Smooth muscle cell (in vitro differentiated cells): ENCODE measurements at regions not wholly inside any gene's neighbourhood (a gene's known extent, or its start where the extent isn't known, plus 50 kb on each side); places are given as distances from the start of the nearest gene placed in this dataset.

Experiments
- DNase-seq: peaks from one replicate; lab custom pipeline; 2025; ENCODE audit not compliant: unreplicated experiment; lab: John Stamatoyannopoulos, UW
- H2AFZ ChIP-seq: fragments of 200-600 bp; sonication (generic); 2 replicates; pipeline ENCODE4 v1.6.0; 2016; ENCODE audit warnings: antibody characterized with exemption, low read depth, mild to moderate bottlenecking
- H3F3A ChIP-seq: fragments of 200-600 bp; sonication (generic); 2 replicates; pipeline ENCODE4 v1.6.0; 2017; ENCODE audit warnings: antibody characterized with exemption, low read depth
- H3K27ac ChIP-seq: fragments of 200-600 bp; sonication (generic); 2 replicates; pipeline ENCODE4 v1.5.1; 2016; ENCODE audit warnings: low read depth, mild to moderate bottlenecking
- H3K27me3 ChIP-seq: fragments of 200-600 bp; sonication (generic); 2 replicates; pipeline ENCODE4 v1.6.1; 2016; ENCODE audit warnings: low read depth, mild to moderate bottlenecking
- H3K36me3 ChIP-seq: fragments of 200-600 bp; sonication (generic); 2 replicates; pipeline ENCODE4 v1.5.1; 2016; ENCODE audit warnings: low read depth
- H3K4me1 ChIP-seq: fragments of 200-600 bp; sonication (generic); 2 replicates; pipeline ENCODE4 v1.5.1; 2016; ENCODE audit warnings: low read depth
- H3K4me2 ChIP-seq: fragments of 200-600 bp; sonication (generic); 2 replicates; pipeline ENCODE4 v1.6.0; 2016; ENCODE audit warnings: mild to moderate bottlenecking
- H3K4me3 ChIP-seq: fragments of 200-600 bp; sonication (generic); 2 replicates; pipeline ENCODE4 v1.5.1; 2016; ENCODE audit warnings: mild to moderate bottlenecking
- H3K79me2 ChIP-seq: fragments of 200-600 bp; sonication (generic); 2 replicates; pipeline ENCODE4 v1.6.0; 2016; ENCODE audit warnings: low read depth, mild to moderate bottlenecking
- H3K9ac ChIP-seq: fragments of 200-600 bp; sonication (generic); 2 replicates; pipeline ENCODE4 v1.6.0; 2016; ENCODE audit warnings: low read depth
- H3K9me3 ChIP-seq: fragments of 200-600 bp; sonication (generic); replicated peaks from 2 replicates; pipeline ENCODE4 v1.5.1; 2016; ENCODE audit warnings: low read depth
- H4K20me1 ChIP-seq: fragments of 200-600 bp; sonication (generic); 2 replicates; pipeline ENCODE4 v1.6.0; 2016; ENCODE audit warnings: low read depth
- WGBS: methylation state at CpG from one replicate; pipeline ENCODE4 v1.1.7; 2016; ENCODE audit warnings: low lambda C conversion rate; 5-methylcytosine and 5-hydroxymethylcytosine counted together
- TF ChIP-seq, protein P1 (sequence below): fragments of 200-600 bp; sonication (generic); IDR thresholded peaks from 2 replicates; pipeline ENCODE4 v1.5.1; 2017; ENCODE audit warnings: borderline replicate concordance, mild to moderate bottlenecking, antibody characterized with exemption; ENCODE audit not compliant: insufficient read depth, poor library complexity, severe bottlenecking

- no peaks in the 10 kb centered on the region for H3K4me1 ChIP-seq
- no peaks in the 10 kb centered on the region for H3K36me3 ChIP-seq
- no peak overlapping the region for H3K27ac ChIP-seq
- H2AFZ ChIP-seq: no peak overlapping the region
- H3K4me3 ChIP-seq: no peak overlapping the region
- 85% methylated on average over 12 of the region's 12 CpGs for WGBS
- no peaks in the 10 kb centered on the region for H3F3A ChIP-seq
- no peaks in the 10 kb centered on the region for H3K9me3 ChIP-seq
- no peaks in the 10 kb centered on the region for H3K27me3 ChIP-seq
- H3K79me2 ChIP-seq: no peaks in the 10 kb centered on the region
- TF ChIP-seq, protein P1, sequence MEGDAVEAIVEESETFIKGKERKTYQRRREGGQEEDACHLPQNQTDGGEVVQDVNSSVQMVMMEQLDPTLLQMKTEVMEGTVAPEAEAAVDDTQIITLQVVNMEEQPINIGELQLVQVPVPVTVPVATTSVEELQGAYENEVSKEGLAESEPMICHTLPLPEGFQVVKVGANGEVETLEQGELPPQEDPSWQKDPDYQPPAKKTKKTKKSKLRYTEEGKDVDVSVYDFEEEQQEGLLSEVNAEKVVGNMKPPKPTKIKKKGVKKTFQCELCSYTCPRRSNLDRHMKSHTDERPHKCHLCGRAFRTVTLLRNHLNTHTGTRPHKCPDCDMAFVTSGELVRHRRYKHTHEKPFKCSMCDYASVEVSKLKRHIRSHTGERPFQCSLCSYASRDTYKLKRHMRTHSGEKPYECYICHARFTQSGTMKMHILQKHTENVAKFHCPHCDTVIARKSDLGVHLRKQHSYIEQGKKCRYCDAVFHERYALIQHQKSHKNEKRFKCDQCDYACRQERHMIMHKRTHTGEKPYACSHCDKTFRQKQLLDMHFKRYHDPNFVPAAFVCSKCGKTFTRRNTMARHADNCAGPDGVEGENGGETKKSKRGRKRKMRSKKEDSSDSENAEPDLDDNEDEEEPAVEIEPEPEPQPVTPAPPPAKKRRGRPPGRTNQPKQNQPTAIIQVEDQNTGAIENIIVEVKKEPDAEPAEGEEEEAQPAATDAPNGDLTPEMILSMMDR: no peak
- H4K20me1 ChIP-seq: no peaks in the 10 kb centered on the region
- DNase-seq: no peak
- H3K4me2 ChIP-seq: no peak overlapping the region
- no peak overlapping the region for H3K9ac ChIP-seq
Observed at GRCh38 chr10:20616918-20617810, 279.9 kb downstream of the NEBL start.

- Histone ChIP-seq H3K4me3 (no peak overlapping the region), H3K79me2 (no peaks in the 10 kb centered on the region), H3K9me3 (no peaks in the 10 kb centered on the region), H3K27ac (no peak overlapping the region), H3F3A (no peaks in the 10 kb centered on the region), H3K4me2 (no peak overlapping the region), H4K20me1 (no peaks in the 10 kb centered on the region), H2AFZ (no peak overlapping the region), H3K4me1 (no peaks in the 10 kb centered on the region), H3K36me3 (no peaks in the 10 kb centered on the region), H3K27me3 (no peaks in the 10 kb centered on the region), H3K9ac (no peak overlapping the region)
- TF ChIP-seq, protein P1: no peak
- WGBS: 94% methylated on average over 3 of the region's 3 CpGs
- no peak for DNase-seq
Observed at GRCh38 chr10:20616056-20616671, 280.9 kb downstream of the NEBL start.

DNA sequence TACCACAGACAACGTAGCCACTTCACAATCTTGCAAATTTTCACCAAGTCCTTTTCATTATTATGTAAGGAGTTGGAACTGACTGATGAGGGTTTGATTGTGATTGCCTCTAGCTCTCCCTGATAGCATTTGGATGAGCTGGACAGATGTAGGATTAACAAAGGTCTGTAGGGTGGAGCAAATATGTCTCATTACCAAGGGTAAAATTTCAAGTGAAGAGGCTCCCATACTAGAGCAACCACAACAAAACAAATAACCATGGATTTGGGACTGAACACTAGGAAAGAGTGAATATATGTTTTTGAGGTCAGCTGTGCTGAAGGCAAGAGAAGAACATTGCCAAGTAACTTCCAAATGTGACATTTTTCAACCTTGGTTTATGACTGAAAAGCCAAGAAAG is 281.7 kb downstream of the NEBL start:
- H3K4me1 ChIP-seq: no peaks in the 10 kb centered on the region
- TF ChIP-seq, protein P1: no peak
- no peaks in the 10 kb centered on the region for H3K9me3 ChIP-seq
- DNase-seq: no peak
- no peaks in the 10 kb centered on the region for H3K79me2 ChIP-seq
- H3F3A ChIP-seq: no peaks in the 10 kb centered on the region
- no peaks in the 10 kb centered on the region for H4K20me1 ChIP-seq
- 73% methylated on average over 1 of the region's 1 CpG for WGBS
- H3K27ac ChIP-seq: no peak overlapping the region
- H3K36me3 ChIP-seq: no peaks in the 10 kb centered on the region
- no peak overlapping the region for H3K4me3 ChIP-seq
- H3K4me2 ChIP-seq: no peak overlapping the region
- H2AFZ ChIP-seq: no peak overlapping the region
- no peak overlapping the region for H3K9ac ChIP-seq
- H3K27me3 ChIP-seq: no peaks in the 10 kb centered on the region
